ENCODE measurements at regions not wholly inside any gene's neighbourhood (a gene's known extent, or its start where the extent isn't known, plus 50 kb on each side); places are given as distances from the start of the nearest gene placed in this dataset.

- in situ Hi-C loops (cut with HindIII; ENCODE audit: low sequenced_read_pairs), result no loop called here
- DNase-seq (ENCODE audit: low spot score), result peak; percentile 83
These were observed 170.2 kb upstream of the CD180 start for GRCh38 chr5:67366691-67367395.

GRCh38 chr5:67366276-67366675 lies 169.7 kb upstream of the CD180 start:
- peak; percentile 93 for DNase-seq (ENCODE audit: low spot score)
- in situ Hi-C loops (cut with HindIII; ENCODE audit: low sequenced_read_pairs), result no loop called here

GRCh38 chr5:67364381-67364970 lies 167.9 kb upstream of the CD180 start:
- DNase-seq (ENCODE audit: low spot score), result peak; percentile 79
- in situ Hi-C loops (cut with HindIII; ENCODE audit: low sequenced_read_pairs), result no loop called here

- DNase-seq (ENCODE audit: low spot score), result no peak
- in situ Hi-C loops (cut with HindIII; ENCODE audit: low sequenced_read_pairs), result no loop called here
These were observed 167.4 kb upstream of the CD180 start for GRCh38 chr5:67363963-67364362.

- in situ Hi-C loops (cut with HindIII; ENCODE audit: low sequenced_read_pairs), result no loop called here
- DNase-seq (ENCODE audit: low spot score), result no peak
These were observed 166.6 kb upstream of the CD180 start for GRCh38 chr5:67363180-67363709.

- no peak for DNase-seq (ENCODE audit: low spot score)
- in situ Hi-C loops (cut with HindIII; ENCODE audit: low sequenced_read_pairs), result no loop called here
These were observed 165.5 kb upstream of the CD180 start for GRCh38 chr5:67361932-67362729.

- in situ Hi-C loops (cut with HindIII; ENCODE audit: low sequenced_read_pairs), result no loop called here
- no peak for DNase-seq (ENCODE audit: low spot score)
These were observed 163.4 kb upstream of the CD180 start for GRCh38 chr5:67360047-67360446.

GRCh38 chr5:67358186-67358585 lies 161.6 kb upstream of the CD180 start:
- DNase-seq (ENCODE audit: low spot score), result no peak
- in situ Hi-C loops (cut with HindIII; ENCODE audit: low sequenced_read_pairs), result no loop called here

- DNase-seq (ENCODE audit: low spot score), result no peak
- in situ Hi-C loops (cut with HindIII; ENCODE audit: low sequenced_read_pairs), result no loop called here
These were observed 158.6 kb upstream of the CD180 start for GRCh38 chr5:67355120-67355713.

- no peak for DNase-seq (ENCODE audit: low spot score)
- in situ Hi-C loops (cut with HindIII; ENCODE audit: low sequenced_read_pairs), result no loop called here
These were observed 157.2 kb upstream of the CD180 start for GRCh38 chr5:67353500-67354450.

GRCh38 chr5:67350618-67351201 lies 154.1 kb upstream of the CD180 start:
- DNase-seq (ENCODE audit: low spot score), result peak; percentile 45
- in situ Hi-C loops (cut with HindIII; ENCODE audit: low sequenced_read_pairs), result no loop called here

- peak; percentile 38 for DNase-seq (ENCODE audit: low spot score)
- in situ Hi-C loops (cut with HindIII; ENCODE audit: low sequenced_read_pairs), result no loop called here
These were observed 153.6 kb upstream of the CD180 start for GRCh38 chr5:67350185-67350584.

GRCh38 chr5:67347821-67348220 lies 151.2 kb upstream of the CD180 start:
- no peak for DNase-seq (ENCODE audit: low spot score)
- in situ Hi-C loops (cut with HindIII; ENCODE audit: low sequenced_read_pairs), result no loop called here

- DNase-seq (ENCODE audit: low spot score), result no peak
- in situ Hi-C loops (cut with HindIII; ENCODE audit: low sequenced_read_pairs), result no loop called here
These were observed 150.0 kb upstream of the CD180 start for GRCh38 chr5:67346611-67347010.

- in situ Hi-C loops (cut with HindIII; ENCODE audit: low sequenced_read_pairs), result no loop called here
- DNase-seq (ENCODE audit: low spot score), result no peak
These were observed 148.3 kb upstream of the CD180 start for GRCh38 chr5:67344870-67345269.

GRCh38 chr5:67343835-67344234 lies 147.2 kb upstream of the CD180 start:
- in situ Hi-C loops (cut with HindIII; ENCODE audit: low sequenced_read_pairs), result no loop called here
- no peak for DNase-seq (ENCODE audit: low spot score)

GRCh38 chr5:67341478-67341877 lies 144.9 kb upstream of the CD180 start:
- in situ Hi-C loops (cut with HindIII; ENCODE audit: low sequenced_read_pairs), result no loop called here
- no peak for DNase-seq (ENCODE audit: low spot score)

GRCh38 chr5:67339219-67339767 lies 142.7 kb upstream of the CD180 start:
- in situ Hi-C loops (cut with HindIII; ENCODE audit: low sequenced_read_pairs), result no loop called here
- DNase-seq (ENCODE audit: low spot score), result no peak
